Testis (tissue), 2 donors: ENCODE measurements at regions not wholly inside any gene's neighbourhood (a gene's known extent, or its start where the extent isn't known, plus 50 kb on each side); places are given as distances from the start of the nearest gene placed in this dataset.

Source experiments
- CTCF ChIP-seq, 3 experiments: fragments of 450-650 bp in 2 of 3; fragments of 200-600 bp in 1 of 3; sonication (generic) in 1 of 3; IDR thresholded peaks; one replicate each; pipeline ENCODE4 v1.5.1; 2016 to 2019; ENCODE audit warnings: antibody characterized with exemption in 3 of 3, mild to moderate bottlenecking in 2 of 3, moderate library complexity in 1 of 3
- POLR2A ChIP-seq: fragments of 450-650 bp; IDR thresholded peaks from one replicate; pipeline ENCODE4 v1.6.1; 2017; ENCODE audit warnings: antibody characterized with exemption, mild to moderate bottlenecking, moderate library complexity

- no peak for TF ChIP-seq CTCF (IDR thresholded peaks at IDR 0.05)
- no peak for TF ChIP-seq POLR2A
Measured at GRCh38 chr20:12911372-12911771, 97.4 kb upstream of the SPTLC3 start.
